Loucy (cell line): ENCODE measurements at regions not wholly inside any gene's neighbourhood (a gene's known extent, or its start where the extent isn't known, plus 50 kb on each side); places are given as distances from the start of the nearest gene placed in this dataset.

Experiments used
- H2AFZ ChIP-seq: fragments of 200-600 bp; sonication (generic); 2 replicates; pipeline ENCODE4 v1.6.0; 2016; ENCODE audit warnings: antibody characterized with exemption, mild to moderate bottlenecking, low read length, moderate library complexity
- H3F3A ChIP-seq: fragments of 200-600 bp; 2 replicates; pipeline ENCODE4 v1.6.0; 2016; ENCODE audit warnings: antibody characterized with exemption, low read depth, mild to moderate bottlenecking
- H3K27me3 ChIP-seq: fragments of 200-600 bp; sonication (generic); 2 replicates; pipeline ENCODE4 v1.6.1; 2014; ENCODE audit warnings: low read length, mild to moderate bottlenecking; ENCODE audit not compliant: insufficient read depth, poor library complexity, severe bottlenecking
- H3K36me3 ChIP-seq: fragments of 200-600 bp; sonication (generic); 2 replicates; pipeline ENCODE4 v1.6.1; 2016; ENCODE audit warnings: low read length; ENCODE audit not compliant: insufficient read depth
- H3K4me1 ChIP-seq: fragments of 200-600 bp; sonication (generic); 2 replicates; pipeline ENCODE4 v1.5.1; 2014; ENCODE audit warnings: low read length, mild to moderate bottlenecking; ENCODE audit not compliant: insufficient read depth, poor library complexity, severe bottlenecking
- H3K4me2 ChIP-seq: fragments of 200-600 bp; sonication (generic); 2 replicates; pipeline ENCODE4 v1.6.0; 2014; ENCODE audit warnings: antibody characterized with exemption, low read length, low read depth, mild to moderate bottlenecking; ENCODE audit not compliant: poor library complexity, severe bottlenecking
- H3K4me3 ChIP-seq: fragments of 200-600 bp; sonication (generic); 2 replicates; pipeline ENCODE4 v1.5.1; 2014; ENCODE audit warnings: low read length, mild to moderate bottlenecking, mixed read lengths; ENCODE audit not compliant: poor library complexity, severe bottlenecking
- H3K79me2 ChIP-seq: fragments of 200-600 bp; sonication (generic); 2 replicates; pipeline ENCODE4 v1.6.1; 2014; ENCODE audit warnings: low read length; ENCODE audit not compliant: insufficient read depth
- H3K9ac ChIP-seq: fragments of 200-600 bp; sonication (generic); 2 replicates; pipeline ENCODE4 v1.6.0; 2014; ENCODE audit warnings: mild to moderate bottlenecking, low read depth, low read length, moderate library complexity; ENCODE audit not compliant: poor library complexity, severe bottlenecking
- H3K9me2 ChIP-seq: fragments of 200-600 bp; sonication (generic); replicated peaks from 2 replicates; pipeline ENCODE4 v1.6.1; 2016; ENCODE audit warnings: low read depth, low read length, mixed read lengths
- H3K9me3 ChIP-seq: fragments of 200-600 bp; sonication (generic); 2 replicates; pipeline ENCODE4 v1.6.1; 2014; ENCODE audit warnings: mild to moderate bottlenecking, antibody characterized with exemption, low read length, low read depth; ENCODE audit not compliant: insufficient read depth
- H4K20me1 ChIP-seq: fragments of 200-600 bp; sonication (generic); 2 replicates; pipeline ENCODE4 v1.6.0; 2014; ENCODE audit warnings: antibody characterized with exemption, low read length, mild to moderate bottlenecking; ENCODE audit not compliant: insufficient read depth, poor library complexity, severe bottlenecking
- EZH2phosphoT487 ChIP-seq: fragments of 200-600 bp; IDR thresholded peaks from 2 replicates; pipeline ENCODE4 v1.6.1; 2018; ENCODE audit warnings: antibody characterized with exemption, mild to moderate bottlenecking, moderate library complexity, borderline replicate concordance
- TF ChIP-seq, protein P1 (sequence below): fragments of 200-600 bp; sonication (generic); conservative IDR thresholded peaks from 2 replicates; pipeline ENCODE4 v1.5.1; 2014; ENCODE audit warnings: mild to moderate bottlenecking, antibody characterized with exemption, low read length

DNA sequence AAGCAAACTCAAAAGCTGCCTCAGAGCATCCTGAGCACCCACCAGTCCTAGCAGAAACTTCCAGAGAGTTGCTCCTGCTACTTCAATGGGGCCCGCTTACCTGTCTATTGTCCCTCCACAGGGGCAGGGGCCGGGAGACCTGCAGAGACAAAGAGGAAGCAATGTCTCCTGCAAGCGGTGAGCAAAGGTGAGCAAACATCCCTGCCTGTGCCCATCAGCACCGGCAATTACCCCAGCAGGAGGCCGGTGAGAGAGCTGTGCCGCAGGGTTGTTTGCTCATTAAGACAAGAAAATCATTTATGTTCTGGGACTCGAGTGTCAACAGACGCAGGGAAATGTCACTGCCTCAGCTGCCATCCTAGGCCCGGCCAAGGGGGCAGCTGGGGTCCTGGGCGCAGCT lies 53.8 kb upstream of the TARDBP start:
- Histone ChIP-seq H3K9ac (no peak overlapping the region), H3F3A (no peaks in the 10 kb centered on the region), H3K79me2 (no peaks in the 10 kb centered on the region), H3K4me3 (no peak overlapping the region), H3K4me2 (no peak overlapping the region), H2AFZ (no peak overlapping the region), H3K27me3 (no peaks in the 10 kb centered on the region), H3K4me1 (no peaks in the 10 kb centered on the region), H3K9me2 (no peaks in the 10 kb centered on the region), H3K36me3 (no peaks in the 10 kb centered on the region), H4K20me1 (no peaks in the 10 kb centered on the region), H3K9me3 (no peaks in the 10 kb centered on the region)
- TF ChIP-seq, protein P1, sequence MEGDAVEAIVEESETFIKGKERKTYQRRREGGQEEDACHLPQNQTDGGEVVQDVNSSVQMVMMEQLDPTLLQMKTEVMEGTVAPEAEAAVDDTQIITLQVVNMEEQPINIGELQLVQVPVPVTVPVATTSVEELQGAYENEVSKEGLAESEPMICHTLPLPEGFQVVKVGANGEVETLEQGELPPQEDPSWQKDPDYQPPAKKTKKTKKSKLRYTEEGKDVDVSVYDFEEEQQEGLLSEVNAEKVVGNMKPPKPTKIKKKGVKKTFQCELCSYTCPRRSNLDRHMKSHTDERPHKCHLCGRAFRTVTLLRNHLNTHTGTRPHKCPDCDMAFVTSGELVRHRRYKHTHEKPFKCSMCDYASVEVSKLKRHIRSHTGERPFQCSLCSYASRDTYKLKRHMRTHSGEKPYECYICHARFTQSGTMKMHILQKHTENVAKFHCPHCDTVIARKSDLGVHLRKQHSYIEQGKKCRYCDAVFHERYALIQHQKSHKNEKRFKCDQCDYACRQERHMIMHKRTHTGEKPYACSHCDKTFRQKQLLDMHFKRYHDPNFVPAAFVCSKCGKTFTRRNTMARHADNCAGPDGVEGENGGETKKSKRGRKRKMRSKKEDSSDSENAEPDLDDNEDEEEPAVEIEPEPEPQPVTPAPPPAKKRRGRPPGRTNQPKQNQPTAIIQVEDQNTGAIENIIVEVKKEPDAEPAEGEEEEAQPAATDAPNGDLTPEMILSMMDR = no peak
- no peak for TF ChIP-seq EZH2phosphoT487

DNA sequence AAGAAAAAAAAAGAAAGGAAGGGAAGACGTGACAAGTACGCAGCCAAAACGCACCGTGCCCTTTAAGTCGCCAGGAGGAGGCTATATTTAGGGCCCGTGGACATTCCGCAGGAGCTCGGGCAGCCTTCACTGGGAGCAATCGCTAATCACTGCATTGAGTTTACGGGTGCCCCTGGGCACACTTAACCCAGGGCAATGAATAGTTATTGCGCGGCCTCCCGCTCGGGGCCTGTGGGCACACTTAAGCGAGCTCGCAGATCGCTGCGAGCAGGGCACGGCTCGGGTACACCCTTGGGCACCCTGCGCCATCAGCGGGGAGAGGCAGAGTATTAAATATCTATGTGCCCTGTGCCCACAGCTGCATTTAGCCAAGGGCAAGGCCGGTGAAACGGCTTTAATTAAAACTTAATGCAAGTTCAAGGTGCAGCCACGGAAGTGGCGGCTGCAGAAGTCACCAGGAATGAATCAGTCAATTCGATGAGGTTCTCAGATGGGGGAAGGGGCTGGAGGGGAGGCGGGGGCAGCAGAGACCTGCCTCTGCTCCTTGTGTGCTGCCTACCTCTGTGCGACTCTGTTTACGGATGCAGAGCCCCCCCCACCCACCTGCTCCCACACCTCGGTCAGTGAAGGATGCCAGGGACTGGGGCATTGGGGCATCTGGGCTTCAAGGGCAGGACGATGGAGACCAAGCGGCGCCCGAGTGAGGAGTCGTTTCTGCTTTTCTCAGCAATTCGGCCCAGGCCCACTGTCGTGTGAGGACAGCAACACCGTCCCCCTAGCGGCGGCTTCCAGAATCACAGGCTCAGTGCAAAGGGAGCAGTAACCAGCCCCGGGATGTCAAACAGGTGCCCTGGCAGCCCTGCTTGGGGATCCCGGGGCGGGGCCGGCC lies 51.8 kb upstream of the TARDBP start:
- no peaks in the 10 kb centered on the region for H3K27me3 ChIP-seq
- no peaks in the 10 kb centered on the region for H3K9me3 ChIP-seq
- H4K20me1 ChIP-seq = no peaks in the 10 kb centered on the region
- no peak overlapping the region for H3K4me3 ChIP-seq
- no peak overlapping the region for H3K9ac ChIP-seq
- H3K4me1 ChIP-seq = no peaks in the 10 kb centered on the region
- peak overlapping the region; percentile 29 for H3K4me2 ChIP-seq
- H3F3A ChIP-seq = no peaks in the 10 kb centered on the region
- peak overlapping the region; percentile 78 for H2AFZ ChIP-seq
- H3K9me2 ChIP-seq = no peaks in the 10 kb centered on the region
- no peak for TF ChIP-seq EZH2phosphoT487
- TF ChIP-seq, protein P1 = peak; percentile 80
- H3K36me3 ChIP-seq = no peaks in the 10 kb centered on the region
- H3K79me2 ChIP-seq = no peaks in the 10 kb centered on the region

DNA sequence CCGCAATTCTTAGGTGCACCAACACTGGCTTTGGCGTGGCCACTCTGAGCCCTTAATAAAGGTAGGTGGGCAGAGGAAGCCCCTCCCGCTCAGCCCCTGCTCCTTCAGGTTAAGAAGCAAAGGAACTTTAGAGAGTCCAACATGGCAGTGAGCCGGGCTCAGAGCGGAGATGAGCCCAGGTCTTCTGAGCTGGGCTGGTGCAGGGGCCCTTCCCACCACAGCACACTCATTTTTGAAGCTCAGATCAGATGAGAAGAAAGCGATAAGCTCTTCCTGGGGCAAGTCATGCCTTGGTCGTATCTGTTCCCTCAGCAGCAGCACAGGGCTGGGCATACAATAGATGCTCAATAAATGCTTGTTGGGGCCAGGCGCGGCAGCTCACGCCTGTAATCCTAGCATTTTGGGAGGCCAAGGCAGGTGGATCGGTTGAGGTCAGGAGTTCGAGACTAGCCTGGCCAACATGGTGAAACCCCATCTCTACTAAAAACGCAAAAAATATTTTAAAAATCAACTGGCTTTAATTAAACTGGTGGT lies 51.1 kb upstream of the TARDBP start:
- H3K4me3 ChIP-seq = no peak overlapping the region
- no peaks in the 10 kb centered on the region for H3F3A ChIP-seq
- no peaks in the 10 kb centered on the region for H4K20me1 ChIP-seq
- H3K4me2 ChIP-seq = peak overlapping the region; percentile 29
- no peaks in the 10 kb centered on the region for H3K27me3 ChIP-seq
- H3K79me2 ChIP-seq = no peaks in the 10 kb centered on the region
- H2AFZ ChIP-seq = peak overlapping the region; percentile 78
- no peaks in the 10 kb centered on the region for H3K9me3 ChIP-seq
- no peak for TF ChIP-seq EZH2phosphoT487
- TF ChIP-seq, protein P1 = no peak
- H3K9me2 ChIP-seq = no peaks in the 10 kb centered on the region
- no peaks in the 10 kb centered on the region for H3K36me3 ChIP-seq
- H3K4me1 ChIP-seq = no peaks in the 10 kb centered on the region
- no peak overlapping the region for H3K9ac ChIP-seq
